Prostate gland (tissue), 2 donors: ENCODE measurements at regions not wholly inside any gene's neighbourhood (a gene's known extent, or its start where the extent isn't known, plus 50 kb on each side); places are given as distances from the start of the nearest gene placed in this dataset.

ENCODE experiments used
- DNase-seq: peaks from one replicate; pipeline ENCODE4 v3.0.0-alpha.2; 2019; ENCODE audit warnings: low spot score
- H3K27ac ChIP-seq, 2 donors: fragments of 200-600 bp; sonication (generic); 2 replicates each; pipeline ENCODE4 v1.5.1; 2017 to 2019
- H3K27me3 ChIP-seq: fragments of 200-600 bp; sonication (generic); replicated peaks from 2 replicates; pipeline ENCODE4 v1.5.1; 2019; ENCODE audit not compliant: insufficient read depth
- H3K36me3 ChIP-seq, 2 donors: fragments of 200-600 bp; sonication (generic); 1 replicate in 1 of 2; 2 replicates in 1 of 2; pipeline versions ENCODE4 v1.5.1 to v1.8.1; 2017 to 2019
- H3K4me1 ChIP-seq: fragments of 200-600 bp; sonication (generic); replicated peaks from 2 replicates; pipeline ENCODE4 v1.5.1; 2019
- H3K4me3 ChIP-seq, 2 donors: fragments of 200-600 bp; sonication (generic); 2 replicates each; pipeline ENCODE4 v1.5.1; 2017 to 2019
- H3K9me3 ChIP-seq: fragments of 200-600 bp; sonication (generic); 2 replicates; pipeline ENCODE4 v1.5.1; 2017
- POLR2A ChIP-seq: fragments of 450-650 bp; IDR thresholded peaks from one replicate; pipeline ENCODE4 v1.6.1; 2016; ENCODE audit warnings: antibody characterized with exemption, mild to moderate bottlenecking
- POLR2AphosphoS5 ChIP-seq: sonication (generic); formaldehyde crosslinking; IDR thresholded peaks from one replicate; pipeline ENCODE4 v1.6.1; 2017; ENCODE audit warnings: antibody characterized with exemption
- WGBS: methylation state at CpG from one replicate; pipeline ENCODE4 v1.1.5; 2018; 5-methylcytosine and 5-hydroxymethylcytosine counted together
- intact Hi-C: fragments of 100-400 bp; cut with DNase I; formaldehyde crosslinking; loops from one replicate; pipeline ENCODE4 v1.14.2; 2022
- TF ChIP-seq, protein P1 (sequence below), 4 experiments: fragments of 200-600 bp in 2 of 4; fragments of 450-650 bp in 2 of 4; sonication (generic) in 2 of 4; IDR thresholded peaks; 1 replicate in 3 of 4; 2 replicates in 1 of 4; pipeline ENCODE4 v1.5.1; 2016 to 2019; ENCODE audit warnings: antibody characterized with exemption in 4 of 4, mild to moderate bottlenecking in 2 of 4, moderate library complexity in 2 of 4

- no peak overlapping the region for H3K4me3 ChIP-seq
- 92% methylated on average over 8 of the region's 8 CpGs for WGBS
- no peak for DNase-seq
- TF ChIP-seq, protein P1, sequence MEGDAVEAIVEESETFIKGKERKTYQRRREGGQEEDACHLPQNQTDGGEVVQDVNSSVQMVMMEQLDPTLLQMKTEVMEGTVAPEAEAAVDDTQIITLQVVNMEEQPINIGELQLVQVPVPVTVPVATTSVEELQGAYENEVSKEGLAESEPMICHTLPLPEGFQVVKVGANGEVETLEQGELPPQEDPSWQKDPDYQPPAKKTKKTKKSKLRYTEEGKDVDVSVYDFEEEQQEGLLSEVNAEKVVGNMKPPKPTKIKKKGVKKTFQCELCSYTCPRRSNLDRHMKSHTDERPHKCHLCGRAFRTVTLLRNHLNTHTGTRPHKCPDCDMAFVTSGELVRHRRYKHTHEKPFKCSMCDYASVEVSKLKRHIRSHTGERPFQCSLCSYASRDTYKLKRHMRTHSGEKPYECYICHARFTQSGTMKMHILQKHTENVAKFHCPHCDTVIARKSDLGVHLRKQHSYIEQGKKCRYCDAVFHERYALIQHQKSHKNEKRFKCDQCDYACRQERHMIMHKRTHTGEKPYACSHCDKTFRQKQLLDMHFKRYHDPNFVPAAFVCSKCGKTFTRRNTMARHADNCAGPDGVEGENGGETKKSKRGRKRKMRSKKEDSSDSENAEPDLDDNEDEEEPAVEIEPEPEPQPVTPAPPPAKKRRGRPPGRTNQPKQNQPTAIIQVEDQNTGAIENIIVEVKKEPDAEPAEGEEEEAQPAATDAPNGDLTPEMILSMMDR (IDR thresholded peaks at IDR 0.05) = no peak
- TF ChIP-seq POLR2AphosphoS5 (no peak), POLR2A (no peak)
- no peak overlapping the region for H3K27ac ChIP-seq
- H3K4me1 ChIP-seq = no peaks in the 10 kb centered on the region
- no peaks in the 10 kb centered on the region for H3K36me3 ChIP-seq
- H3K9me3 ChIP-seq = no peaks in the 10 kb centered on the region
- H3K27me3 ChIP-seq = no peaks in the 10 kb centered on the region
- intact Hi-C loops = no loop called here
These were observed 749.9 kb downstream of the BCL11A start for GRCh38 chr2:59803586-59803985.

DNA sequence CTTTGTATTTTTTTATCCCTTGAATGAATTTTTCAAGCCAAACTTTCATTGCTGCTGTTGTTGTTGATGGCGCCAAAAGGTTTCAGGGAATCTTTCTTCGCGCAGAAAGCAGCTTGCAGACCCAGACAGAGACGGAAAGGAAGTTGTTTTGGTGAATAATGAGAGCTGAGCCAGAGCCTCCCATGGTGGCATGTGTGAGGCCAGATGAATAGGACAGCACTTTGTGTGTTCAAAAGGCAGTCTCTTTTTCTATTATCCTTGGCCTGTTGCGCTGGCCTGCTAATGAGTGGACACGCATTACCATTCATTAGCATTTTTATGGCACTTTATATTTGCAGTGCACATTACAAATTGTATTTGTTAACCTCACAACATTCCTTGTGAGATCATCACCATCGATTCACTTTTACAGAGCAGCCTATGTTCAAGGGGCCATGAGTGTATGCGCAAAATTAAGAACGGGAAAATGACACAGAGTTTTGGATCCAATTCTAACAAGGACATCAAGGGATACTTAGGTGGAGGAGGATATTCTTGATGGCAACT lies 754.7 kb downstream of the BCL11A start:
- H3K4me1 ChIP-seq = no peaks in the 10 kb centered on the region
- no peak for DNase-seq
- intact Hi-C loops = no loop called here

GRCh38 chr2:59791004-59791618 lies 762.3 kb downstream of the BCL11A start:
- no peak overlapping the region for H3K4me3 ChIP-seq
- H3K27ac ChIP-seq = no peak overlapping the region
- H3K4me1 ChIP-seq = no peaks in the 10 kb centered on the region
- 89% methylated on average over 12 of the region's 12 CpGs for WGBS
- no peaks in the 10 kb centered on the region for H3K27me3 ChIP-seq
- H3K36me3 ChIP-seq = no peaks in the 10 kb centered on the region
- no peak for DNase-seq
- TF ChIP-seq POLR2A (no peak), POLR2AphosphoS5 (no peak)
- TF ChIP-seq, protein P1 (IDR thresholded peaks at IDR 0.05) = no peak
- intact Hi-C loops = no loop called here
- H3K9me3 ChIP-seq = no peaks in the 10 kb centered on the region

More for the DNA sequence above, 754.7 kb downstream of the BCL11A start:
- WGBS = 92% methylated on average over 9 of the region's 9 CpGs
- TF ChIP-seq, protein P1 (IDR thresholded peaks at IDR 0.05) = no peak
- TF ChIP-seq POLR2A (no peak), POLR2AphosphoS5 (no peak)
- no peaks in the 10 kb centered on the region for H3K27me3 ChIP-seq
- no peaks in the 10 kb centered on the region for H3K9me3 ChIP-seq
- no peak overlapping the region for H3K27ac ChIP-seq
- H3K36me3 ChIP-seq = no peaks in the 10 kb centered on the region
- no peak overlapping the region for H3K4me3 ChIP-seq

- TF ChIP-seq POLR2AphosphoS5 = no peak
- no peak for TF ChIP-seq POLR2A
- TF ChIP-seq, protein P1 (IDR thresholded peaks at IDR 0.05) = no peak
- no peaks in the 10 kb centered on the region for H3K9me3 ChIP-seq
- H3K4me1 ChIP-seq = no peaks in the 10 kb centered on the region
- intact Hi-C loops = no loop called here
- no peaks in the 10 kb centered on the region for H3K27me3 ChIP-seq
- H3K4me3 ChIP-seq = no peak overlapping the region
- no peaks in the 10 kb centered on the region for H3K36me3 ChIP-seq
- no peak for DNase-seq
- H3K27ac ChIP-seq = no peak overlapping the region
- 81% methylated on average over 11 of the region's 11 CpGs for WGBS
These were observed 763.1 kb downstream of the BCL11A start for GRCh38 chr2:59790186-59791003.
